HG02973 (cell line): ENCODE measurements at regions not wholly inside any gene's neighbourhood (a gene's known extent, or its start where the extent isn't known, plus 50 kb on each side); places are given as distances from the start of the nearest gene placed in this dataset.

ENCODE experiments used
- ATAC-seq: cut with Tn5 transposase; IDR thresholded peaks from one replicate; pipeline ENCODE4 v1.9.1; 2021; ENCODE audit warnings: moderate library complexity; ENCODE audit not compliant: unreplicated experiment

- no peak for ATAC-seq
These were observed 175.3 kb downstream of the ABHD5 start for GRCh38 chr3:43865887-43866528.

DNA sequence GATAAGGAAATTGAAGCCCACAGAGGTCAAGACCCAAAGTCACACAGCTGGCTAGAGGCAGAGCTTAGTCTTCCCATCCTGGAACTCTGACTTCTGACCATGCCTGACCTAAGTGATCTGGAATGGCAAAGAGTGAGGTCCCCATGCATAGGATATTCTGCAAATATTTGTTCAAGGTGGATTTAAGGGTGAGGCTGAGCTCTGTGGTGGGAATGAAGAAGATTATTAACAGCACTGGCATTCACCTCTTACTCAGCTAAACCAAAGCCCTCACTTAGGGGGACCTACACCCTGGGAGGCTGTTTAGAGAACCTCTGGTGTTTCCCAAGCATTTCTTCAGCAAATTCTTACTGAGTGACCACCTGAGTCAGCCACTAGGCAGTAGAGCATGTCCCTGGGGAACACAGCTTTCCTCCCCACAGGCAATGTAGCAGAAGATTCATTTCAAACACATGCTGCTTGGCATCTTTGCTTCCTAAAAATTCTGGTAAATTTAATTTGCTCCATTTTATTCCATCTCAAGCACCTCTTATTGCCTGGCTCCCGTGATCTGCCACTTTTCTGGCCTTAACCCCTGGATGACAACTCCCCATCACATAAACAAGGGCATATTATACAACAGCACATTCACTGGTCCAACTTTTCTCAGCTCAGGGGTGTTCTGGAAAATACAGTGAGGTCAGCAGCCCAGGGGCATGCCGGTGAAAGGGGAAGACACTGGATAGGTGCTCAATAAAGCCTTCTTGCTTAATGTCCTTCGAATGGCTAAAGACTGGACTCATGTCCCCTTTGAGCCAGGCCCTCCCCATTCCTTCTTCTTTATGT lies 176.0 kb downstream of the ABHD5 start:
- ATAC-seq: no peak

DNA sequence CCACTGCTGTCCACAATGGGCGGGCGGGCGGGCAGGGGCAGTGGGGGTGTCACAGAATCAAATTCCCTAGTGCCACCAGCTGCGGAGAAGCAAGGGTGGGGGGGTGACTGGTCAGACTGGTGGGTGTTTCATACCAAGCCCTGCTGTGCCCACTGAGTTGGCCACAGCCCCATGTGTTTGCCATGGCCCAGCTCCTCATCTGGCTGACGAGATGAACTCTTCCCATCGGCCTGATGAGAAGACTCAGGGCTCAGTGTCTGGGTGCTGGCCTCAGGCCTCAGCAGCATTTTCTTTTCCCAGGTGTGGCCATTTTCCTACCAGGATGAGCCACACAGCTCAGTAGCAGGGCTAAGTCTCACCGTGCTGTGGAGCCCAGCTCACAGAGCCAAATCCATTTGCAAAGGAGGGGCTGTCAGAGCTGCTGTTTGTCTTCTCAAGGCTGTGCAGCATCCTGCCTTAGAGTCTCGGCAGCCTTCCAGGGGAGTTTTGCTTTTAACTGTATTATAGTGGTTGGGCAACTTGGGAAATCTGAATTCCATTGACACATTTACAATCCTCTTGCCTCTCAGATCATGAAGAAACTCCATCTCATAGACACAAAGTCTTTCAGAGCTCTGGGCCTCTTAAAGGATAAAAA lies 176.8 kb downstream of the ABHD5 start:
- ATAC-seq: no peak

DNA sequence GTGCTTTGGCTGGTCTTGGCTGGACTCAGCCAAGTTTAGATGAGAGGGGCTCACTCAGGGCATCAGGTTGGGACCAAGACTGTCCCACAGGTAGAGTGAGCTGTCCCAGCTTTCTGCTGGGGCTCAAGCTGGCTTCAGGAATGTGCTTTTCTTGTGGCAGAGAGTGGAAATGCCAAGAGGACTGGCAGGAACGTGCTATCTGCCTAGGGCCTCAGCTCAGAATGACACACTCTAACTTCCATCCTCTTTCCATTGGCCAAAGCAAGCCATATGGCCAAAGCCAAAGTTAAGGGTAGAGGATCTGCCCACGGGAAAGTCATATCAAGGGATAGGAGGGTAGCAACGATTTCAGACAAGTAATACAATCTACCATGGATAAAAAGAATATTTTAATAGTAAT lies 178.8 kb downstream of the ABHD5 start:
- ATAC-seq: no peak

DNA sequence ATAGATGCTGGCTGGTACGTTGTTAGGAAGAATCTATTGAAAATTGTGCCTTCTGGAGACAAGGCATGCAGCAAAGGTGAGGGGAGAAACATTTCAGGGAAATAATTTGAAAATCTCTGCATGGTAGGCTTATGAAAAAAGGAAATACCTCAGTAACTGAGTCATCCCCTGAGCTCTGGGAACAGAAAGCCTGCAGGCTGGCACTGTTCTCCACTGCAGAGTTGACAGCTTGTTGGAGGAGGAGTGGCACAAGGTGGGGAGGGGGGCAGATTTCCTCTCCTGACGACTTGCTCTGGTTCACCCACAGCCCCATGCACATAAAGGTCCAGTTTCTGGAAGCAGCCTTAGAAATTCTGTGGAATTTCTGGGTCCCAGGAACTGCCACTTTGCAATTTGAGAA lies 179.4 kb downstream of the ABHD5 start:
- no peak for ATAC-seq

DNA sequence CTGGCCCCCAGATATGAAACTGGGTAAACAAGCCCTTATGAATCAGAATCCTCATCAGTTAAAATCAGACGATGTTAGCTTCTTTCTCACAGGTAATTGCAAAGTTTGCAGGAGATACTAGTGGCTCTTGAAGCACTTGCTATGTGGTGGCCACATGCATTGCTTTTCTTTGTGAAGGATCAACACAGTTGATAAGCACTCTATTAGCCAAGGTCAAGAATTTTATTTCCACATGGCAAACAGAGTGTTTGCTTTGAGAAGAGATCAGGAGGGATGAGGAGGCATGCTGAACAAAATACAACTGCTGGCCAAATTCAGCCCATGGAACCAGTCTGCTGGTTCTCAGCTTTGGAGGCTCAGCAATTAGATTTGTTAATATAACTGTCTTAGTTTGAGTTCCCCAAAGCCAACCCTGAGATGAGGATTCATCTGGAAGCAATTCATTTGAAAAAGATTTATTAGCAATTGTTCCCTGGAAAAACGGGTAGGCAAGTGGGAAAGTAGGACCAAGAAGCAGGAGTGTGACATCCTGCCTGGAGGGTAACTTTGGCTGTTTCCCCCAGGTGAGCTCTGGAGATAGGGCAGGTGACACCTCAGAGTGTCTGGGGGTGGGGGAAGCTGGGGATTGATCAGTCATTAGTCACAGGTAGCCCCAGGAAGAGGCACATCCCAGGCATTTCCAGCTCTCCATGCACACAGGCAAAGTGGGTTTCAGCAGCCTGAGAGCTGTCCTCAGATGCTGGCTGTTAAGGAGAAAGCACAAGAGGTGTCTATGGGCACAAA lies 180.3 kb downstream of the ABHD5 start:
- no peak for ATAC-seq

DNA sequence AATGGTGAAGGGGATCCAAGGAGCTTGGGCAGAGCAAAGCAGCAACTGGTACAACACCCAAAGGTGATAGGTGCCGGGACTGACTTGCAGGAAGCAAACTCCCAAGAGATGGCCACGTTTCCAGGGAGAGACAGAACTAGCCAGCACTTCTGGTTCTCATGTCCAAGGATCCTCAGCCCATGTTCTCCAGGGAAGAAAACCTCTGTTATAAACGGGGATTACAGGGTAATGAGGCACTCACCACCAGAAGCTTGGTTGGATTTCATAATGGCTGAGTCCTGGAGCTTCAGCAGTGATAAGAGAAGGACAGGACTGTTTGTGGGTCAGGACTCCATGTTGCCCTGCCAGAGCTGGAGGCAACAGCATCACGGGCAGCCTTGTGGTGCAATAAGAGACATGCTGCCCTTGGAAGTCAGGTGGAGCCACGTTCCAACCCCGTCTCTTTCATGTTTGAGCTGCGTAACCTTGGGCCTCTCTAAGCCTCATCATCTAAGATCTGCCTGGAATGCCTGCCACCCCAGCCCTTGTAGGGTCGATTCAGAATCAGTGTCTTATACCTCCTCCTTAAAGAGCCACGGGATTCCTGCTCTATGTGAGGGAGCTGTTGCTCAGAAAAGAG lies 181.0 kb downstream of the ABHD5 start:
- ATAC-seq: no peak

DNA sequence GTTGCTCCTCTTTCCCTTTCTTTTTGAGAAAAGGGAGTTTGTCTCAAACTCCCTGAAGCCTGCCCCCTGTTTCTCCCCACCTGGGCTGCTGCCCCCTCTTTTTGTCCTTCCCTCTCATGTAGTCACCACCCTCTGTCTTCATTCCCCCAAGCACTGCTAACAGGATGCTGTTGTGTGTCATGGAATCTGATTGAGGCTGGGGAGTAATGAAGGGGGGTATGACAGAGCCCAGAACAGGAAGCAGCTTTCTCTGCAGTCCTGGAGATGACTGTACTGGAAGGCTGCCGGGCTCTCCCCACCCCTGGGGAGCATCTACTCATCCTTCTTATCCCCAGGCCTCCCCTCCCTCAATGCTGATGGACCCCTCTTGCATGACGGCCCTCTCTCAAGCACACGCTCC lies 181.6 kb downstream of the ABHD5 start:
- no peak for ATAC-seq

DNA sequence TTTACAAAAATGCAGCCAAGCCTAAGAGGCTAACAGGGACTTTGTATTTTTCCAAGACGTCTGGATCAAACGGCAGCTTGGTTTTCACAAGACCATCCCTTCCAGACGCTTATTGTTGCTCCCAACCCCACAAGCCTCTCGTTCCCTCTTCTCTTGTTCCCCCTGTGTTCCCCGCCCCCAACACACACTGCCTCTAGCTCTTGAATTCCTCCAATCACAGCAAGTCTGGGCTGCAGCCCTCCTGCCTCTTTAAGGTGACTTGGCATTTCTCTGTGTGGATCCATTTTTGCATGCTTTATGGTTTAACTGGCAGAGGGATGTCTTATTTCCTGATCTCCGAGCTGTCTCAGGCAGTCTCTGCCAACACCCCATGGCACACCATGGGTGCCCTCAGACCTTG lies 182.2 kb downstream of the ABHD5 start:
- ATAC-seq: no peak

GRCh38 chr3:43873723-43874122 lies 183.0 kb downstream of the ABHD5 start:
- no peak for ATAC-seq

DNA sequence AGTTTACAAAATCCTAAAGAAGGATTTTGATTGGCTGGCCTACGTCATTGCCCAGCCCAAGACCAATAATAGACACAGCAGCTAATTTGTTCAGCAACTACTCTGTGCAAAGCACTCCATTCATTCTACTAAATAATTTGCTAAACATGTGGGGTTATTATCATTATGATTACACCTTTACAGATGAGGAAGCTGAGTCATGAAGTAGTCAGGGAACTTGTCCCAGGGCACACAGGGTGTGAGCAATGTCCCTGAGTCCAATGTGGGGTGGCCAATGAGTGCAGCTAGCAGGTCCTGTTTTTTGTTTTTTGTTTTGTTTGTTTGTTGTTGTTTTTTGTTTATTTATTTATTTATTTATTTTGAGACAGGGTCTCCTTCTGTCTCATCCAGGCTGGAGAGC lies 183.6 kb downstream of the ABHD5 start:
- ATAC-seq: no peak

GRCh38 chr3:43874731-43875130 lies 184.0 kb downstream of the ABHD5 start:
- no peak for ATAC-seq

GRCh38 chr3:43876648-43877047 lies 185.9 kb downstream of the ABHD5 start:
- ATAC-seq: no peak

DNA sequence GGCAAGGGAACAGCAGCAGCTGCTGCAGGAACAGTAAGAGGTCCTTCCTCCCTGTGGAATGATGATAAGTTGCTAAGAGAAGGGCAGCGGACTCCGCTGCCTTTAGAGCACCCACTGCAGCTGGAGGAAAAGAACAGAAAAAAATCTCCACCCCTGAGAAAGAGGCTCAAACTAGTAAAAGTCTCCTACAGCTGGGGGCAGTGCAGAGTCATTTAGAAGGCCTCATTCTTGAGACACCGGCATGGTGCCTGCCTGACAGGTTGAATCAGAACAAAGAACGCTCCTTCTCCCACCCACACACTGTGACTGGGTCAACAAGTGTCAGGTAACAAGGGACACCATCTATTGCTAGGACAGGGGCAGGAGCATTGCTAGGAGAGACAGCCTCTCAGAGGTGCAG lies 188.4 kb downstream of the ABHD5 start:
- no peak for ATAC-seq

- ATAC-seq: no peak
These were observed 192.4 kb downstream of the ABHD5 start for GRCh38 chr3:43882976-43883680.

- ATAC-seq: no peak
These were observed 193.1 kb downstream of the ABHD5 start for GRCh38 chr3:43883729-43884396.

GRCh38 chr3:43884581-43884980 lies 193.8 kb downstream of the ABHD5 start:
- ATAC-seq: no peak

- ATAC-seq: no peak
These were observed 195.3 kb downstream of the ABHD5 start for GRCh38 chr3:43885908-43886618.

DNA sequence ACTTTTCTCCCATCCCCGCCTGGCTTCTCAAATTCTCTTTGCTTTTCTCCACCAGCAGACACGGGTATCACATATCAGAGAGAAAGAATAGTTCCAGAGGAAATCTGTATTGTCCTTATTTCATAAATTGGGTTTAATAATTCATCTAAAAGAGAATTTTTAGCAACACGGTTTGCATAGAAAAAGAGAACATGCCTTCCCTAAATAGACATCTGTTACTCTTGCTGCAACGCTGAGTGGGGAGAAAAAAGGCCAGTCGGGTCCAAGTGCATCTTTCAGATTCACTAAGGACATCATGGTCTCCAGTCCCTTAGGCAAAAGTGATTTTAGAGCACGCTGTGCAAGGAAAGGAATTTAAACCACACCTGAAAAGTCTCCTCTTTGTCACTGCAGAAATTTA lies 201.3 kb downstream of the ABHD5 start:
- no peak for ATAC-seq
